Hindlimb muscle (tissue), 1 donor: ENCODE measurements at regions not wholly inside any gene's neighbourhood (a gene's known extent, or its start where the extent isn't known, plus 50 kb on each side); places are given as distances from the start of the nearest gene placed in this dataset.

ENCODE experiments used
- DNase-seq: peaks from one replicate; pipeline ENCODE4 v3.0.0-alpha.2; 2013

DNA sequence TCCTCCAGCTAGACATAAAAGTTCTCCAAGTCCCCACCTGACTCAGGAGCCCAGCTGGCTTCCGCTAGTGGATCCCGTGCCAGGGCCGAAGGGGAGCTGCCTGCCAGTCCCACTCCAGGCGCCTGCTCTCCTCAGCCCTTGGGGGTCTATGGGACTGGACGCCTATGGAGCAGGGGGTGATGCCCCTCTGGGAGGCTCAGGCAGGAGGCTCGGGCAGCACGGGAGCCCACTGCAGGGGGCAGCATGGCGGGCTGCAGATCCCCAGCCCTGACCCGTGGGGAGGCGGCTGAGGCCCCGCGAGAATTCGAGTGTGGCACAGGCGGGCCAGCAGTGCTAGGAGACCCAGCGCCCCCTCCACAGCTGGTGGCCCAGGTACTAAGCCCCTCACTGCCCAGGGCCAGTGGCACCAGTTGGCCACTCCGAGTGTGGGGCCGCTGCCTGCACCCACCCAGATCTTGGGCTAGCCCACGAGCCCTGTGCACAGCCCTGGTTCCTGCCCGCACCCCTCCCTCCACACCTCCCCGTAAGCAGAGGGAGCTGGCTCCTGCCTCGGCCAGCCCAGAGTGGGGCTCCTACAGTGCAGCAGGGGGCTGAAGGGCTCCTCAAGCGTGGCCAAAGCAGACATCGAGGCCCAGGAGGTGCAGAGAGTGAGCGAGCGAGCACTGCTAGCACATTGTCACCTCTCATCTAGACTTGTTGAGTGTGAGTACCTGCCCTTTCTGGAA, 221.3 kb upstream of the NSMCE3 start:
- DNase-seq, result no peak

DNA sequence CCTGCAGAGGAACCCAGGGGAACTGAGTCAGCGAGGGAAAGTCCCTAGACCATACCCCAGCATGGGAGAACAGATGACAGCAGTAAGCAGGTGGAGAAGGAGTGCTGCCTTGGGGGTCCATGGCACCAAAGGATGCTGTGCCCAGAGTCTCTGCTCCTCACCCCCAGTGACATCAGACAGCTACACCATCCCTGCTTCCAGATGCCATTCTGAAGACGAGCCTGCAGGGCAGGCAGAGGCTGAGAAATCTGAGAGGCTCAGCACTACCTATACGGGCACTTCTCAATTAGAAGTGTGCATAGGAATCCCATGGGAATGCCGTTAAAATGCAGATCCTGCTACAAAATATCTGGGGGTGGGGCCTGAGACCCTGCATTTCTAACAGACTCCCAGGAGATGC, 211.3 kb upstream of the NSMCE3 start:
- DNase-seq, result no peak

DNA sequence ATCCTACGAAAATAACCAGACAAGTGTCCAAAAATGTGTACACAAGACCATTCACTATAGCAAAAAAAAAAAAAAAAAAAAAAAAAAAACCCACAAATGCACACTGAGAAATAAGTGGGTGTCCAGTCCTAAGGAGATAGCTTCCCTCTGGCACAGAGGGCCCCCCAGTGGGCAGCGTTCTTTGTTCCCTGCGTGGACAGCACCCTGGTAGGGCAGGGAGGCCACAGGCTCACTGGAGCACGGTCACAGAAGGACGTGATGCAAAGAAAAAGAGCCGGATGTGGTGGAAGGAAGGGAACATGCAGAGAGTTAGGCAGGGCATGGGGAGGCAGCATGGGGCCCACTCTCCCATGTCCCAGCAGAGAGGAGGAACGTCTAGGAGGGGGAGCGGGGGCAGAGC, 210.7 kb upstream of the NSMCE3 start:
- DNase-seq, result no peak

DNA sequence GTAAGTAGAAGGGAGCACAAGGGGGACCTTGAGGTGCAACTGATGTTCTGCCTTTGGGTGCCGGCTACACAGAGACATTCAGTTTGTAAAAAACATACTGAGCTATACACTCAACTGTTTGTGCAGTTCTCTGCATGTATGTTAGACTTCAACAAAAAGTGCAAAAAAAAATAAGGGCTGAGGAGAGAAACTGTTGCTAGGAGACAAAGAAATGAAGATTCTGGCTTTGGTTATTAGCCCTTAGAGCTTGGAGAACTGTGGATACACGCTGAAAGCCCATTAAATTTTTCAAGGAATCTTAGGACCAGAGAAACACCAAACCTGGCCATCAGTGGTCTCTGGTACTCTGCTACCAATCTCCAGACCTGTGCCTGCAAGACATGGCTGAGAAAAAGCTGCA, 207.6 kb upstream of the NSMCE3 start:
- DNase-seq, result no peak

DNA sequence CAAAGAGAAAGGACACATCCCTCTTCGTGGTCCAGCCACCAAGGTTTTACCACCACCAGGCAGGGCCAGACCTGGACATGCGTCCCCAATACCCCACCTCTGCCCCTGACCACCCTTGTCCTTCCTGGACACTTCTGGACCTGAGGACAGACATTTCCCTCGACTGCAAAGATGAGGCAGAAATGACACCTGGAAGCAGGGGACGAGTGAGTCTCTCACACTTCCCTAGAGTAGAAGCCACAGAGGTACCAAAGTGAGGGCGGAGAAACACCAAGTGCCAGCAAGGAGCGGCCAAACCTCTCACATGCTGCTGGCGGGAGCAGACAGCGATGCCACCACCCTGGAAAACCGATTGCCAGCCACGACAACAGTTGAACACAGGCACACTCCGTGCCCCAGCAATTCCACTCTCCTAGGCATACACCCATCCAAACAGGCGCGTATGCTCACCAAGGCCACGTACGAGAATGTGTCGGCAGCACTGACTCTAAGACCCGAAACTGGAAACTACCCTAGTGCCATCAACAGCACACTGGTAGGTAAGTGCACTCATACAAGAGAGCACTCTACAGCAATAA, 207.0 kb upstream of the NSMCE3 start:
- no peak for DNase-seq

DNA sequence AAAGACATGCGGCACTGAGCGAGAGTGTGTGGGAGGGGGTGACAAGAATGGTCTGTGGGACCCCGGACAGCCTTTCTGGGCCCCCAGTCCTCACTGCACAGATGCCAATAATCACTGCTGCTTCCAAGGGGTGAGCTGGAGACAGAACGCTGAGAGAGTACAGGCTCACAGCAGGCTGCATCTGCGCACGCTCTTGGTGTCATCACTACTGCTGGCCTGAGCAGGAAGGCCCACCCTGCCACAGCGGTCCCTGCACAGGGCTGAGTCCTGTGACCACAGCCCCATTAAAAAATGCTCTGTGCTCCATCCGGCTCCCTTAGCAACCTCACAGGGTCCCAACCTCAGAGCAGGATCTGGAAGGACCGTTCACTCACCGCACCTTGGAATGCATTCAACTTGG, 205.5 kb upstream of the NSMCE3 start:
- no peak for DNase-seq

DNA sequence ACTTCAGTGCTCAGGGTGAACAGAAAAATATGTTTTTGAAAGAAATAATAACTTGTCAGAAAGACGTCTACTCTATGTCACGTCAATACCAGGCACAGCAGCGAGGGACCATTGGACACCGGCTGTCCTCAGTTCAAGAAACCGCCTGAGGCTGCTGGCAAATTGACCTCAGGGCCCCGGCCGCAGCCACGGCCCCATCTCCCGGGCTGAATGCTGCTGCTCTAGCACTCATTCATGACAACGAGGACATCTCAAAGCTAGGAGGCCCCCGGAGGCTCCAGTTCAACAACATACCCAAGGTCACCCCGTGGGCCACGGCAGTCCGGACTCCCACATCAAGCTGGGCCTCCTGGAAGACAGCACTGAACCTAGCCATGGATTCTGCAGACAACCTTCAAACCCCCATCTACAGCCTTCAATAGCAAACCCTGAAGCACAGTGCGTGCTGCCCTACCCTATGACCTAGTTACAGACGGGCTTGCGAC, 204.0 kb upstream of the NSMCE3 start:
- DNase-seq, result no peak

DNA sequence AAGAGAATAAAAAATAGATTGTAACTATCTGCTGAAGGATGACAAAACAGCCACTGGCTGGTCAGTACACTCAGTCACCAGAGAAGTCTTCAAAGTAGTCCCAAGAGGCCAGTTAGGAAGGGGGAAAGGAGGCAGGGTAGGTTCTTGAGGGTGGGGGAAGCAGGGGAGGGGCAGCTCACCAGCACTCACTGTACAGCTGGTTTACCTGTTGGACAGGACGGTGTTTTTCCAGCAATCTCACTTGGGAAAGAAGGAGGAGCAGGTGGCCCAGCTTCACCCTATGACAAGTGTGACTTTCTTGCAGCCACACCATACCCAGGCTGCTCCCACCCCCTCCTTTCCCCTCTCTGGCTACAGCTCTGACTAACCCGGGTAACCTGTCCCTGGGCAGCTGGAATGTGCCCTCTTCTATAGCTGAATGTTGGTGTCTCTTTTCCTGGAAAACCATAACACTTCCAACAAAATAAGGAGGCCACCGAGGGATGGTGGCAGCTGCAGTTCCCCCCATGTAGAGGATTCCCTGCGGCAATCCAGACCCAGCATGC, 203.4 kb upstream of the NSMCE3 start:
- no peak for DNase-seq

DNA sequence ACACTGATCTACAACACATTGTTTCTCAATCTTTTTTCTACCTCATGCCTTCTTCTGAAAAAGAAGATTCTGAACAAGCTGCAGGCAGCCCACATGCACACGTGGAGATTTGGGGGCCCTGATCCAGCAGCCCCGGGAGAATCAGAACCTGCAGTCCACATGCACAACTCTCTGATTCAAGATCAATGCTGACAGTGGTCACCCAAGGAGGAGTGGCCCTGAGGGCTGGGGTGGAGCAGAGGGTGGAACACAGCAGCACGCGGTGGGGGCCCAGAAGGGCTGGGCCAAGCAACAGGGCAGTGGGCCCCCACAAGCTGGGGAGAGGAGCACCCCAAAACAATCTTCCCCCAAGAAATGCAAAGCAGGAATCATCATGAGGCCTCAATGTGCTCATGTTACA, 202.1 kb upstream of the NSMCE3 start:
- DNase-seq, result no peak

DNA sequence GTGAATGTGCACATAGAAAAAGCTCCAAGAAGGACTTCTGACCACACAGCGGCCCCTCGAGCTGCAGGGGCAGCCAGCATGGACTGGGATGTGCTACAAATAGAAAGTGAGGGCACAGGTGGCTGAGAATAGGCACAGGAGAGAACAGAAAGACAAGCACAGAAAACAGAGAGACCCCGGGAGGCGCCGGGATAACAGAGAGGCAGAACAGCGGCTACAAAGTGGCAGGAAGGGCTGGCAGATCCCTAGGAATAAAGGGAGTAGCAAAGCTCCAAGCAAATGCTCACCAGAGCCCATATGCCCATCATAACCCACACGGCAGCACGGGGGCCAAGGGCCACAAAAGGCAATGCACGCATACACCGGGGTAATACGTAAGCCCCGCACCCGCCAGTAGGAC, 201.7 kb upstream of the NSMCE3 start:
- no peak for DNase-seq

DNA sequence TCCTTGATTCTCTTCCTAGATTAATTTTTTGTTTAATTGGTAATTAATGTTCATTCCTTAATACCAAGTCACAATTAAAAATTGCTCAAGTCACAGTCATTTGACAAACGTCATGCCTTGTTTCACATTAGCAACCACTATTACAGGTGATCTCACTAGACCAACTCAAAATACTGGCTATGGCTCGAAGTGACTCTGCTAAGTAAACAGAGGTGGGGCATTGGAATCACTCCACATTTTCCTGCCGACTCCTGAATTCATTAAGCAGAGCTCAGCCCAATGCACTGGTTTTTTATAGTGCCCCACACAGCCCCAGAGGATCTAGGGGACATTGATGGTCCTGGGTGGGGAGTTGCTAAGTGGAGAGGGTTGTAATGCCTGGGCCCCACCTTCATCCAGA, 201.2 kb upstream of the NSMCE3 start:
- no peak for DNase-seq

DNA sequence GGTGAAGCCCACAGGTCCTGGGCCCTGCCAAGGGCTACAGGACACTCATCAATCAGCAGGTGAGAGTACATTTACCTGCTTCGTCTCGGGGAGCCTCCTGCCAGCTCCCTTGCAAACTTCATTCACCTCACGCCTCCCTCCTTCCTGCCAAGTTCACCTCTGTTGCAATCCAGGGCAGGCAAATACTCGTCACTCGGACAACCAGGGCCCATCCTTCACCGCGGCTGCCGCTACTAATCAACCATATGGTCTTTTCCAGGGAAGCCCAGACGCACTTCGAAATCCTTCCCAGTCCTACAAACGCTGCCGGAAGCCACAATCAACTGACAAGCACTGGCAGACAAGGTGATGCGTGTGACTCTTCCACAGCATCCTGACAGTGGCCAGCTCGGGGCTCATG, 200.7 kb upstream of the NSMCE3 start:
- DNase-seq, result no peak

DNA sequence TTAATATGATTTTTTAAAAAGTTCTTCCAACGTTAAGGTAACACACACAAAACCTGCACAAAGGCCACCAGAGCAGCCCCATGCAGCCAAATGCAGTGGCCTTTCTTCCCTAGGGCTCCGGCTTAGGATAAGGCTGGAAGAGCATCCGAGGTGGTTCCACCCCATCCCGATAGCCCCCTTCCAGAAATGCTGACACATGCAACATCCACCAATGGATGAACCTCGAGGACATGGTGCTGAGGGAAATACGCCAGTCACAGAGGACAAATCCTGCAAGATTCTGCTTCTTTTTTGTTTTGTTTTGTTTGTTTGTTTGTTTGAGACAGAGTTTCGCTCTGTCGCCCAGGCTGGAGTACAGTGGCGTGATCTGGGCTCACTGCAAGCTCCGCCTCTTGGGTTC, 199.3 kb upstream of the NSMCE3 start:
- DNase-seq, result no peak

DNA sequence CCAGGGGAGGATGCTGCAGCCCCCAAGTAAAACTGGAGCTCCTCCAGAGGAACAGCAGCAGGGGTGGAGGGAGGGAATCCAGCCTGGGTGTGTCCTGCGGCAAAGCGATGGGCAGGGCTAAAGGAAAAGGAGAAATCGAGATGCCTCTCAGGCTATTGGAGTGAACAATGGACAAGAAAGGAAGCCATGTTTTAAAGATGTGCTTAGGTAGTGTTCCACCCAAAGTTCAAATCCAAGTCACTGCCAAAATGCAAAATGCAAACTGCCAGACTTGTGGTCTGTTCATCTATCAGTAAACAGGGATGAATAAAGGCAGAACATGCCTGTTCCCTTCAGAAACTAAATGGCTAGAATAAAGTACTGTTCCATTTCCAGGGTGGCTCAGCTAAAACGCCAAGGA, 197.5 kb upstream of the NSMCE3 start:
- no peak for DNase-seq

DNA sequence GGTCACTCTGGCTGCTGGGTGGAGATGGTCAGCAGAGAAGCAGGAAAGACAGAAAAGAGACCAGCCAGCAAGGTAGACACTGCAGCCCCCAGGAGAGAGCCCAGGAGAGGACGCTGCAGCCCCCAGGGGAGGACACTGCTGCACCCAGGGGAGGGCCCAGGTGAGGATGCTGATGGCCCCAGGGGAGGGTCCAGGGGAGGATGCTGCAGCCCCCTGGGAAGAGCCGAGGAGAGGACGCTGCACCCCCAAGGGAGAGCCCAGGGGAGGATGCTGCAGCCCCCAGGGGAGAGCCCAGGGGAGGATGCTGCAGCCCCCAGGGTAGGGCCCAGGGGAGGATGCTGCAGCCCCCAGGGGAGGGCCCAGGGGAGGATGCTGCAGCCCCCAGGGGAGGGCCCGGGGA, 196.7 kb upstream of the NSMCE3 start:
- DNase-seq, result no peak

DNA sequence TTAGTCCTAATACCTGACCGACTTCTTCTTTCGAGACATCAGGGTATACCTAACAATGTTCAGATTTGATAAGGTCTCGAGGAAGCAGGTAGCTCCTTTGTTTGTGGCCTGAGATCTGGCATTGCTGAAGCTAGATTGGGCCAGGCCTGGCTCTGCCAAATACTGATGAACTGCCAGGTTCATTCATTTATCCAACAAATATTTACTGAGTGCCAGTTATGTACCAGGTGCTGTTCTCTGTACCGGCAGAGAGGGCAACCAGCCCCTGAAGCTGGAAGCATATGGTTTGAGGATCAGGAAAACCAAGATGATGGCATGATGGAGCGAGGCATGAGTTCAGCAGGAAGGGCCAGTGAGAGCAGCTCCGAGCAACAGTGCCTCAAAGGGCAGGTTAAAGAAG, 196.2 kb upstream of the NSMCE3 start:
- no peak for DNase-seq

DNA sequence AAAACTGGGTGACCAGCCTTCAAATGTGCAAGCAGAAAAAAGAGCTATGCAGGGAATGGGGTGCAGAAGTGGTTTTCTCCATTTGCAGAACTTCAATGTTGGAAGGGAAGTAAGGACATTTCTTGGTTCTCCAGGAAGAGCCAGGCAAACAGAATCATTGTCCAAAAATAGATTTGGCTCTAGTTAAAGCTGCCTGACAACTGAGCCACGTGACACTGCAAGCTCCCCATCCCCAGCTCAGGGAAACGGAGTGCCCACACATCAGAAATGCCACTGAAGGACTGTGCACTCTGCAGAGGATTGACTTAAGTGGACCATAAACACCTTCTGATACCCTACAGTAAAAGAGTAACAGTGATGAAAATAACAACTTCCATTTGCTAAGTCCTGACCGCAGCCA, 195.6 kb upstream of the NSMCE3 start:
- DNase-seq, result no peak

DNA sequence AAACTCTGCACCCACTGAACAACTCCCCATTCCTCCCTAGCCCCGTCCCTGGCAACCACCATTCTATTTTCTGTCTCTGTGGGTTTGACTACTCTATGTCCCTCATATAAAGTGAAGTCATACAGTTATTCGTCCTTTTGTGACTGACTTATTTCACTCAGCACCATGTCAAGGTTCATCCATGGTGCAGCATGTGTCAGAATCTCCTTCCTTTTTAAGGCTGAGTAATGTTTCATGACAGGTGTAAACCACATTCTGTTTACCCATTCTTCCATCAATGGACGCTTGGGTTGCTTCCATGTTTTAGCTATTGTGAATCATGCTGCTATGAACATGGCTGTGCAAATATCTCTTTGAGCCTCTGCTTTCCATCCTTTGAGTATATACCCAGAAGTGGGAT, 192.3 kb upstream of the NSMCE3 start:
- no peak for DNase-seq

DNA sequence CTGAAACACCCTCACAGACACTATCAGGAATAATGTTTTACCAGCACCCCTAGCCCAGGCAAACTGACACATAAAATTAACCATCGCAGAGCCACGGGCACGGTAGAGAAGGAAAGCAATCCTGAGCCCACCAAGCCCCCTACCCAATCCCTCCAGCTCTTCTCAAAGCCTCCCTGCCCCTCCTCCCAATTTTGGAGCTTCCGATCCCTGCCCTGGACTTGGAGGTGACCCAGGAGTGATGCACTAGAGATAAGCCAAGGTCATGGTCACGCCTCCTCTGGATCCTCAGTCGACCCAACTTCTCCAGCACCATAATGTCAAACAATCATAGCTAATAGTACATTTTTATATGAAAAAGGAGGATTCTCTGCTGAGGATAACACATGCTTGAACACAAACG, 188.7 kb upstream of the NSMCE3 start:
- DNase-seq, result no peak

DNA sequence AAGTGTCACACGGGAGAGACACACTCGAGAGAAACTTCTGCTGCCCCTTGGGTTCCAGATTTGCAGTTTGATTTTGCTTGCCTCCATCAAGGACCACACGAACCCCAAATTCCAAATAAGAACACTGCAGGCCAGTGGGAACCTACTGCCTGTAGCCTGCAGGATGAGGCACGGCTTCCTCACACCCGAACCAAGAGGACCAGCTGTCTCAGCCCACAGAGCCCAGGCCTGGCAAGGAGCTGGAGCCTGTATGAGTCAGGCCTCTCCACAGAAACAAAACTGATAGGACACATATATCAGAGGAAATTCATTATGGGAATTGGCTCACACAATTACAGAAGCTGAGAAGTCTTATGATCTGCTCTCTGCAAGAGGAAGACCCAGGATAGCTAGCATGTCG, 188.1 kb upstream of the NSMCE3 start:
- DNase-seq, result no peak

DNA sequence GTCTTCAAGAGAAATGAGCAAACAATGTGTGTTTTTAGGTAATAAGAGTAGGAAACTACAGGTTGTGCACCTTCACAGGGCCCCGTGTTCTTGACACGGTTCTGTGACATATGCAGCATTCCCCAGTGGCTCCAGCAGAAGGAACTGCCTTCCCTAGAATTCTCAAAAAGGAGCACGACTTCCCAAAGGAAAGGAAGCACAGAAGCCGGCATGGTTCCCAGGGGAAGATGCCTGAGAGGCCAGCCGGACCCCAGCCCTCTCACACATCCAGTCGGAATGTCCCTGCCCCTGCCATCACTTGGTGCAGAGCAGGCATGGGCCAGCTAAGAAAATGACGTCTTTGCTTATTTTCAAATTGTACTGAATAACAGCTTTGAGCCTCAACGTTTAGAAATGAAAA, 187.3 kb upstream of the NSMCE3 start:
- DNase-seq, result no peak

DNA sequence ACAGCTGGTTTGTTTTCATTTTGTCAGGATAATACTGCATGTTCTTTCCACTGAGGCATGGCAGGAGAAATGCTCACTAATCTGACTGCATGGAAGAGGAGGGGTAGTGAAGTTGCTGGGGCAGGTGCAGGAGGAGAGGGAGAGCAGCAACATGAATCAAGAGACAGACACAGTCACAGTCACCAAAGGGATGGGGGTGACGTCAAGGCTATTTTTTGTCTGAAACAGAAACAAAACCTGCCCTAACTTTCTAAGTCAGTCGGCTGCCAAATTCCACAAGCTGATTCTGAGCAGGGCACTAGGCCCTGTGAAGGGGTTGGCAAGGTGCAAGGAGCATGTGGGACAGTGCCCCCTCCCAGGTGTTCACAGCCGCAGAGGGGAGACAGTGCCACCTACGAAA, 186.6 kb upstream of the NSMCE3 start:
- DNase-seq, result no peak

DNA sequence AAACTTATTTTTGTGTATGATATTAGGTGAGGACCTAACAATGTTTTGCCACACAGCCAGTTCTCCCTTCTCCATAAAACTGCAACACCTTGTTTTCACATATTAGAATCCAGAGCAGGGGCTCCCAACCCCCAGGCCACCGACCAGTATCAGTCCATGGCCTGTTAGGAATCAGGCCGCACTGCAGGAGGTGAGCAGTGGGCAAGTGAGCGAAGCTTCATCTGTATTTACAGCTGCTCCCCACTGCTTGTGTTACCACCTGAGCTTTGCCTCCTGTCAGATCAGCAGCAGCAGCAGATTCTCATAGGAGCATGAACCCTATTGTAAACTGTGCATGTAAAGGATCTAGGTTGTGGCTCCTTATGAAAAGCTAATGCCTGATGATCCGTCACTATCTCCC, 185.9 kb upstream of the NSMCE3 start:
- no peak for DNase-seq

DNA sequence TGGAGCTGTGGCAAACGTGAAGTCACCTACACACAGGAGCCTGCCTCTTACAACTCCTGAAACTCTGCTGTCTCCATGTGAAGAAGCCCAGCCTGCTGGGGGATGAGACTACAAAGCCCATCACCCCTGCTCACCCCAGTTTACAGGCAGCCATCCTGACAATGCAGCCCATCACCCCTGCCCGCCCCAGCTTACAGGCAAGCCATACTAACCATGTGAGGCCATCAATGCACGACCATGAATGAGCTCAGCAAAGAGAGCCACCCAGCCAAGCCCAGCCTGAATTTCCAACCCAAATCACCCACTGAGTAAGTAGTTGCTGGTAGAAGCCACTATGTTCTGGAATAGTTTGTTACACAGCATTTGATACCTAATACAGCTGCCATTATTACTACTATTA, 185.4 kb upstream of the NSMCE3 start:
- DNase-seq, result no peak

DNA sequence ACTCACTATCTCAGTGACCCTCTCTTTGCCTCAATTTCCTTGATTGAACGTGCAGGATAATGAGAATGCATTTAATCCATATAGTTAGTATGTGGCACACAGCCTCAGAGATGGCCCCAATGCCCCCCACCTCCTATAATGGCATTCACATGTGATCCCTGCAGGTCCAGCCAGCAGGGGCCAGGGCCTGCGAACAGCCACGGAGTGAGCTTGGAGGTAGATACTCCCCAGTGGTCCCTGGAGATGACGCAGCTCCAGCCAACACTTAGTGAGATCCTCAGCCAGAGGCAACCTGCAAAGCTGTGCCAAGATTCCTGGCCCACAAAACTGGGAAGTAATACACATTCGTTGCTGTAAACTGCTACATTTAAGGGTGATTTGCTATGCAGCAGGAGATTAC, 184.9 kb upstream of the NSMCE3 start:
- DNase-seq, result no peak
